HEK293 (cell line): ENCODE measurements at regions not wholly inside any gene's neighbourhood (a gene's known extent, or its start where the extent isn't known, plus 50 kb on each side); places are given as distances from the start of the nearest gene placed in this dataset.

Experiments used
- PRDM1 ChIP-seq: fragments of 450-650 bp; formaldehyde crosslinking; IDR thresholded peaks from 2 replicates; pipeline ENCODE4; 2016; ENCODE audit warnings: missing biosample characterization, missing genetic modification characterization
- TRIM28 ChIP-seq: IDR thresholded peaks from 2 replicates; pipeline ENCODE4 v1.6.1; 2011; ENCODE audit warnings: low read length, control low read depth, borderline replicate concordance
- ZNF10 ChIP-seq: fragments of 450-650 bp; formaldehyde crosslinking; IDR thresholded peaks from 2 replicates; pipeline ENCODE4 v1.5.1; 2017; ENCODE audit warnings: missing biosample characterization, missing genetic modification characterization
- ZXDB ChIP-seq: fragments of 450-650 bp; formaldehyde crosslinking; IDR thresholded peaks from 2 replicates; pipeline ENCODE4 v1.5.1; 2016; ENCODE audit warnings: missing biosample characterization, missing genetic modification characterization
- TF ChIP-seq, protein P1 (sequence below): fragments of 450-650 bp; formaldehyde crosslinking; IDR thresholded peaks from 2 replicates; pipeline ENCODE4 v1.5.1; 2016; ENCODE audit warnings: missing biosample characterization, missing genetic modification characterization

DNA sequence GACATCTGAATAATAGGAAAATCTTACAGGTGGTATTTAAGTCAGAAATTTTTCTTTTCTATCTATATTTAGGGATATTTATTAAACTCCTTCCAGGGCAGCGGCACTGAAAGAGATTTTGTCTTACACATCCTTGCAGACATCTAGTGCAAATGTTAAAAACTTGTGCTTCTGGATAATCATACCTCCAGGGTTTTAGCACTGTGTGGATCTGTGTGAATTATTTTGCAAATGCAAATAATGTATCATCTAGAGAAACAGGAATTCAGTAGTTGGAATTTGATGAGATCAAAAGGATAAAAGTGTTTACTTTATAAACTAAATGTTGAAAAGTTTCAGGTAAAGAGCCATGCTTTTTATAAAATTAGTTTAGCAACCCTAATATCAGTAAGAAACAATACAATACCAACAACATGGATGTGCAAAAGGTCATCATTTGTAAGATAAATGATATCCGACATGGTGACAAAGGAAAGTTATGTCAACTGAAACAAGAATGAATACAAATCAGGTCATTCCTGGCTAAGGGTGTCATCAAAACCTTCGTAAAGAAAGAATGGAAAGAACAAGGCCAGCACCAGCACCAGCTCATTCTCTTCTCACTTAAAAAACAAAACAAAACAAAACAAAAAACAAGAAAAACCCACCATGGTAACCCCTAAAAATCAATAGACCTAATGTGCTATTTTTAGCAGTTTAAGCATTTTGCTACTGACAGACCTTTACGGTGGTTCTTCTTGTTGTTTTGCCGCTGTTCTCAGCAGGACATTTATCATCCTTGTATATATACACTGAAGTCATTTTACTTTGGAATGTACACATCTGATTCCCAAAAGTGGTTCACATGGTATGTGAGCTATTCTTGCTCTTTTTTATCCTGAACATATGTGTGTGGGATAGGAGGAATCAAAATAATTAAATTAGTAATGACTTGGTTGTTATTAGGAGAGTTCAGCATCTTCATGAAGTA, 219.7 kb upstream of the NDST3 start:
- TF ChIP-seq TRIM28 (no peak), PRDM1 (no peak), ZXDB (tag by site-specific recombination) (no peak), ZNF10 (tag by site-specific recombination) (no peak)
- TF ChIP-seq, protein P1, sequence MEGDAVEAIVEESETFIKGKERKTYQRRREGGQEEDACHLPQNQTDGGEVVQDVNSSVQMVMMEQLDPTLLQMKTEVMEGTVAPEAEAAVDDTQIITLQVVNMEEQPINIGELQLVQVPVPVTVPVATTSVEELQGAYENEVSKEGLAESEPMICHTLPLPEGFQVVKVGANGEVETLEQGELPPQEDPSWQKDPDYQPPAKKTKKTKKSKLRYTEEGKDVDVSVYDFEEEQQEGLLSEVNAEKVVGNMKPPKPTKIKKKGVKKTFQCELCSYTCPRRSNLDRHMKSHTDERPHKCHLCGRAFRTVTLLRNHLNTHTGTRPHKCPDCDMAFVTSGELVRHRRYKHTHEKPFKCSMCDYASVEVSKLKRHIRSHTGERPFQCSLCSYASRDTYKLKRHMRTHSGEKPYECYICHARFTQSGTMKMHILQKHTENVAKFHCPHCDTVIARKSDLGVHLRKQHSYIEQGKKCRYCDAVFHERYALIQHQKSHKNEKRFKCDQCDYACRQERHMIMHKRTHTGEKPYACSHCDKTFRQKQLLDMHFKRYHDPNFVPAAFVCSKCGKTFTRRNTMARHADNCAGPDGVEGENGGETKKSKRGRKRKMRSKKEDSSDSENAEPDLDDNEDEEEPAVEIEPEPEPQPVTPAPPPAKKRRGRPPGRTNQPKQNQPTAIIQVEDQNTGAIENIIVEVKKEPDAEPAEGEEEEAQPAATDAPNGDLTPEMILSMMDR (tag by site-specific recombination): no peak
